ENCODE measurements at regions not wholly inside any gene's neighbourhood (a gene's known extent, or its start where the extent isn't known, plus 50 kb on each side); places are given as distances from the start of the nearest gene placed in this dataset.
"Not testable (repeated sequence)": the region's sequence is repeated elsewhere in the genome, so short reads cannot be mapped to it uniquely, and the experiment has no call there.

DNA sequence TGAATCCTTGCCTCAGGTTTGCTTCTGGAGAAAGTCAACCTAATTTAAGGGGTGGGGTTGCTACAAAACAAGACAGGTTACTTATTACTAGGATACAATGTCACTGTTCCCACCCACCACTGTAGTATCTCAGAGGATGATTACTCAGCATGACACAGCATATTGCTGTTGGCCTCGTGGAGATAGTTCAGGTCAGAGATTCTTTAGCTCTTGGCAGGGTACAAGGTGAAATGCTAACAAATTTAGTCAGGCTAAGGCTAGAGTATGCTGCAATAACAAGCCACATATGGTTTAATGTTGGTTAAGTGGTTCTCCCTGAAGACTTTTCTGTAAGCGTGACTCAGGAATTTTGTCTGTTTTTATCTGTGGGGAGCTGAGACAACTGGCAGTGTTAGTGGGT lies 161.8 kb downstream of the EDEM1 start:
- H3K4me1 Mint-ChIP-seq (ENCODE audit: unreplicated experiment): peaks cover 34% of the 10 kb centered on the region
- no peak overlapping the region for H3K4me3 Mint-ChIP-seq
- TF ChIP-seq CTCF (conservative IDR thresholded peaks at IDR 0.05): no peak
- peaks cover 4% of the 10 kb centered on the region for H3K27me3 Mint-ChIP-seq
- H3K9me3 Mint-ChIP-seq: peaks cover 13% of the 10 kb centered on the region
- no peak for DNase-seq (ENCODE audit: extremely low spot score, unreplicated experiment)
- H3K36me3 Mint-ChIP-seq: peaks cover 6% of the 10 kb centered on the region
- H3K27ac Mint-ChIP-seq: peak overlapping the region; percentile 45

DNA sequence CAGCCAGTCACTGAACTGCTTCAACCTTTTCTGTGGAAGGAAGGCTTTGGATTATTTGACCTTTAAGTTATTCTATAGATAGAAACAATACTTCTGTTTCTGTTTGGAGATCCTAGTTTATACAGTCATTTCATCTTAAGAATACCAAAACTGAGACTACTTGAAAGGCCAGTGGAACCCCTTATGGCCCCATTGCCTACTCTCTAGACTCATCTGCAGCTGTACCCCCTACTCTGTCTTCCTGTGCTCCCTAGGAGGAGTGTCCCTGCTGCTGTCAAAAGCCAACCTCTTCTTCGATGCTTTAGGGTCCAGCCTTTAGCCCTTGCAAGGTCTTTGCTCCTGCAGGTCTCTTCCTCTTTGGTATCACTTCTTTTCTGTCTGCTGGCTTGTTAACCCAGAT lies 169.6 kb downstream of the EDEM1 start:
- Mint-ChIP-seq H3K9me3 (peaks cover 16% of the 10 kb centered on the region), H3K4me1 (ENCODE audit: unreplicated experiment) (peaks cover 15% of the 10 kb centered on the region), H3K4me3 (no peak overlapping the region)

DNA sequence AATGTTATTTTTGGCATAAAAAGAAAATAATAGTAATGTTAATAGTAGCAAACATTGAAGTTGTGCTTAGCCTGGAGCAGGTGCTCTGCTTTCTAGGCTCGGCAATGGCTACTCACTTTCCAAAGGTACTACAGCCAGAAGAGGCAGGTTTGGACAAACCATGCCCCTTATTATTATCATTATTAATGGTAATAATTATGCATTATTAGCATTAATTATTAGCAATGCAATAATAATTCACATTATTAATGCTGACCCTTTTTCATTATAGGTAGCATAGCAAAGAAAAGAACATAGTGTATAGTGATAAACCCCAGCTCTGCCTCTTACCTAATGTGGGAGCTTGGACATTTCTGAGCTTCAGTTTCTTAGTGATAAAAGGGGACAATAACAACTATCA lies 171.4 kb downstream of the EDEM1 start:
- peaks cover 5% of the 10 kb centered on the region for H3K36me3 Mint-ChIP-seq
- peaks cover 16% of the 10 kb centered on the region for H3K9me3 Mint-ChIP-seq
- no peak for TF ChIP-seq CTCF (conservative IDR thresholded peaks at IDR 0.05)
- H3K4me1 Mint-ChIP-seq (ENCODE audit: unreplicated experiment): peaks cover 7% of the 10 kb centered on the region
- DNase-seq (ENCODE audit: extremely low spot score, unreplicated experiment): no peak
- no peak overlapping the region for H3K4me3 Mint-ChIP-seq
- no peaks in the 10 kb centered on the region for H3K27me3 Mint-ChIP-seq
- H3K27ac Mint-ChIP-seq: no peak overlapping the region

More for the DNA sequence above, 169.6 kb downstream of the EDEM1 start:
- no peak for TF ChIP-seq CTCF (conservative IDR thresholded peaks at IDR 0.05)
- H3K27ac Mint-ChIP-seq: no peak overlapping the region
- DNase-seq (ENCODE audit: extremely low spot score, unreplicated experiment): no peak
- no peaks in the 10 kb centered on the region for H3K27me3 Mint-ChIP-seq
- H3K36me3 Mint-ChIP-seq: peaks cover 5% of the 10 kb centered on the region

DNA sequence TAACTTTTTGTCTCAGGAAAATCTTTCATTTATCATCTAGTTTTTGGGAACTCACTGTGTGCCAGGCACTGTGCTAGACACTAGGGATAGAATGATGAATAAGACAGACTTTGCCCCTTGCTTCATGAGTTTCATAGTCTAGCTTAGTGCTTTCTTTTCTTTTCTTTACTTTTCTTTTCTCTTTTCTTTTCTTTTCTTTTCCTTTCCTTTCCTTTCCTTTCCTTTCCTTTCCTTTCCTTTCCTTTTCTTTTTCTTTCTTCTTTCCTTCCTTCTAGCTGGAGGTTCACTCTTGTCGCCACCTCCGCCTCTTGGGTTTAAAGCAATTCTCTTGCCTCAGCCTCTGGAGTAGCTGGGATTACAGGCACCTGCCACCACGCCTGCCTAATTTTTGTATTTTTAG lies 172.9 kb downstream of the EDEM1 start:
- Mint-ChIP-seq H3K27ac (no peak overlapping the region), H3K4me1 (ENCODE audit: unreplicated experiment) (peaks cover 7% of the 10 kb centered on the region), H3K4me3 (no peak overlapping the region), H3K27me3 (no peaks in the 10 kb centered on the region), H3K9me3 (peaks cover 16% of the 10 kb centered on the region), H3K36me3 (peaks cover 5% of the 10 kb centered on the region)
- no peak for DNase-seq (ENCODE audit: extremely low spot score, unreplicated experiment)
- no peak for TF ChIP-seq CTCF (conservative IDR thresholded peaks at IDR 0.05)

GRCh38 chr3:5366746-5367145 lies 179.2 kb downstream of the EDEM1 start:
- no peak for TF ChIP-seq CTCF (conservative IDR thresholded peaks at IDR 0.05)

GRCh38 chr3:5371555-5371954 lies 184.0 kb downstream of the EDEM1 start:
- H3K4me3 Mint-ChIP-seq; H3K27ac Mint-ChIP-seq; H3K9me3 Mint-ChIP-seq; H3K27me3 Mint-ChIP-seq; H3K36me3 Mint-ChIP-seq; H3K4me1 Mint-ChIP-seq (ENCODE audit: unreplicated experiment); DNase-seq (ENCODE audit: extremely low spot score, unreplicated experiment): not testable (repeated sequence)

More at GRCh38 chr3:5366746-5367145, 179.2 kb downstream of the EDEM1 start:
- DNase-seq (ENCODE audit: extremely low spot score, unreplicated experiment): no peak
- Mint-ChIP-seq H3K27me3 (no peaks in the 10 kb centered on the region), H3K9me3 (no peaks in the 10 kb centered on the region), H3K4me3 (no peak overlapping the region), H3K36me3 (no peaks in the 10 kb centered on the region), H3K27ac (no peak overlapping the region), H3K4me1 (ENCODE audit: unreplicated experiment) (no peaks in the 10 kb centered on the region)
